ENCODE measurements at regions not wholly inside any gene's neighbourhood (a gene's known extent, or its start where the extent isn't known, plus 50 kb on each side); places are given as distances from the start of the nearest gene placed in this dataset.
"Not testable (repeated sequence)": the region's sequence is repeated elsewhere in the genome, so short reads cannot be mapped to it uniquely, and the experiment has no call there.

GRCh38 chr4:153880983-153881382 lies 92.1 kb upstream of the SFRP2 start:
- Histone ChIP-seq H3K4me1 (ENCODE audit: insufficient read depth, low read length) (peaks cover 9% of the 10 kb centered on the region), H2AFZ (ENCODE audit: low read depth, low read length) (no peak overlapping the region), H3K36me3 (ENCODE audit: insufficient read depth, low read length) (peaks cover 4% of the 10 kb centered on the region), H3K4me3 (ENCODE audit: low read length) (no peak overlapping the region), H3K9me3 (ENCODE audit: low read length) (peaks cover 22% of the 10 kb centered on the region), H3K27me3 (ENCODE audit: insufficient read depth, low read length) (no peaks in the 10 kb centered on the region)

- Histone ChIP-seq H3K4me3 (ENCODE audit: low read length) (no peak overlapping the region), H3K36me3 (ENCODE audit: insufficient read depth, low read length) (no peaks in the 10 kb centered on the region), H2AFZ (ENCODE audit: low read depth, low read length) (no peak overlapping the region), H3K27me3 (ENCODE audit: insufficient read depth, low read length) (no peaks in the 10 kb centered on the region), H3K4me1 (ENCODE audit: insufficient read depth, low read length) (no peaks in the 10 kb centered on the region), H3K9me3 (ENCODE audit: low read length) (peaks cover 22% of the 10 kb centered on the region)
These were observed 89.0 kb upstream of the SFRP2 start for GRCh38 chr4:153877898-153878297.

- Histone ChIP-seq H2AFZ (ENCODE audit: low read depth, low read length) (no peak overlapping the region), H3K4me1 (ENCODE audit: insufficient read depth, low read length) (no peaks in the 10 kb centered on the region), H3K4me3 (ENCODE audit: low read length) (no peak overlapping the region), H3K9me3 (ENCODE audit: low read length) (peaks cover 6% of the 10 kb centered on the region), H3K36me3 (ENCODE audit: insufficient read depth, low read length) (no peaks in the 10 kb centered on the region), H3K27me3 (ENCODE audit: insufficient read depth, low read length) (no peaks in the 10 kb centered on the region)
These were observed 84.9 kb upstream of the SFRP2 start for GRCh38 chr4:153873741-153874140.

GRCh38 chr4:153866766-153867165 lies 77.9 kb upstream of the SFRP2 start:
- not testable (repeated sequence) for H3K4me1 ChIP-seq (ENCODE audit: insufficient read depth, low read length); H3K27me3 ChIP-seq (ENCODE audit: insufficient read depth, low read length); H3K36me3 ChIP-seq (ENCODE audit: insufficient read depth, low read length); H2AFZ ChIP-seq (ENCODE audit: low read depth, low read length); H3K4me3 ChIP-seq (ENCODE audit: low read length)
- peaks cover 26% of the 10 kb centered on the region for H3K9me3 ChIP-seq (ENCODE audit: low read length)

- Histone ChIP-seq H3K9me3 (ENCODE audit: low read length) (peaks cover 7% of the 10 kb centered on the region), H2AFZ (ENCODE audit: low read depth, low read length) (no peak overlapping the region), H3K36me3 (ENCODE audit: insufficient read depth, low read length) (no peaks in the 10 kb centered on the region), H3K4me1 (ENCODE audit: insufficient read depth, low read length) (peaks cover 18% of the 10 kb centered on the region), H3K4me3 (ENCODE audit: low read length) (no peak overlapping the region), H3K27me3 (ENCODE audit: insufficient read depth, low read length) (no peaks in the 10 kb centered on the region)
These were observed 63.6 kb upstream of the SFRP2 start for GRCh38 chr4:153852501-153852900.

GRCh38 chr4:153850533-153851280 lies 61.8 kb upstream of the SFRP2 start:
- Histone ChIP-seq H3K9me3 (ENCODE audit: low read length) (peaks cover 7% of the 10 kb centered on the region), H2AFZ (ENCODE audit: low read depth, low read length) (no peak overlapping the region), H3K4me1 (ENCODE audit: insufficient read depth, low read length) (peaks cover 18% of the 10 kb centered on the region), H3K36me3 (ENCODE audit: insufficient read depth, low read length) (no peaks in the 10 kb centered on the region), H3K4me3 (ENCODE audit: low read length) (no peak overlapping the region), H3K27me3 (ENCODE audit: insufficient read depth, low read length) (no peaks in the 10 kb centered on the region)

- H3K4me3 ChIP-seq (ENCODE audit: low read length): no peak overlapping the region
These were observed 55.3 kb upstream of the SFRP2 start for GRCh38 chr4:153844144-153844543.

More at GRCh38 chr4:153844144-153844543, 55.3 kb upstream of the SFRP2 start:
- H3K27me3 ChIP-seq (ENCODE audit: insufficient read depth, low read length): no peaks in the 10 kb centered on the region
- H3K36me3 ChIP-seq (ENCODE audit: insufficient read depth, low read length): peaks cover 9% of the 10 kb centered on the region
- peaks cover 9% of the 10 kb centered on the region for H3K9me3 ChIP-seq (ENCODE audit: low read length)
- no peak overlapping the region for H2AFZ ChIP-seq (ENCODE audit: low read depth, low read length)
- H3K4me1 ChIP-seq (ENCODE audit: insufficient read depth, low read length): no peaks in the 10 kb centered on the region
